ENCODE measurements at regions not wholly inside any gene's neighbourhood (a gene's known extent, or its start where the extent isn't known, plus 50 kb on each side); places are given as distances from the start of the nearest gene placed in this dataset.

DNA sequence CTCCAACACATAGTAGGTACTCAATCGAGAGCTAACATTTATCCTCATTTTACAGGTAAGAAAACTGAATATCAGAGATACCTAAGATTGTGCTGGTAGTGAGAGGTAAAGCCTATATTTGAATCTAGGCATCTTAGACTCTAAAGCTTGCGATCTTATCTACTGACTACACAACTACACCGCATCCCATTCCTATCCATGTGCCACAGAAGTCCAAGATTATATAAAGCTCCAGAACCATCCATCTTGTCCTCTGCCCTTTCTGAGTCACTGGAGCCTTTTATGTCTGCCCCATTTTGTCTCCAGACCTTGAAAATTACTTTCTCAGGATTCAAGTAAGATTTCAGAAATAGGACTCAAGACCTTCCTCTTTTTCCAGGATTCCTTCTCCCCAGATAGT lies 84.4 kb downstream of the OR5AK2 start:
- no peak overlapping the region for H2AK5ac ChIP-seq (ENCODE audit: low read depth, low read length)
- no peak overlapping the region for H3K4me2 ChIP-seq (ENCODE audit: insufficient read depth in 1 of 2, low read depth in 2 of 2, low read length in 2 of 2)
- POLR2A ChIA-PET (ENCODE audit: partially characterized antibody), result no interaction called here
- no peak overlapping the region for H3K9ac ChIP-seq (replicated peaks in 1 of 4; ENCODE audit: extremely low read depth in 1 of 4, low read depth in 3 of 4, low read length in 3 of 4)
- no peak overlapping the region for H2BK20ac ChIP-seq (ENCODE audit: low read length)
- no peak overlapping the region for H3K4ac ChIP-seq (replicated peaks; ENCODE audit: insufficient read length, low read depth, low read length)
- H3K4me3 ChIP-seq (ENCODE audit: extremely low read depth in 1 of 4, insufficient read depth in 2 of 4, low read depth in 3 of 4, low read length in 4 of 4), result no peak overlapping the region
- H3K79me2 ChIP-seq (ENCODE audit: control insufficient read depth in 1 of 2, insufficient read depth in 2 of 2, low read length in 2 of 2), result no peaks in the 10 kb centered on the region
- H4K20me1 ChIP-seq (replicated peaks in 1 of 2; ENCODE audit: control insufficient read depth in 1 of 2, insufficient read depth in 2 of 2, low read length in 2 of 2), result no peaks in the 10 kb centered on the region
- H3K27ac ChIP-seq (ENCODE audit: low read depth, low read length), result no peak overlapping the region
- H4K8ac ChIP-seq (ENCODE audit: extremely low read depth, insufficient read depth, low read length), result no peak overlapping the region
- no peak overlapping the region for H2BK12ac ChIP-seq (ENCODE audit: low read depth, low read length)
- no peak overlapping the region for H3K56ac ChIP-seq (replicated peaks; ENCODE audit: insufficient read length, low read depth, low read length)
- H2BK15ac ChIP-seq (ENCODE audit: low read length), result no peak overlapping the region
- TF ChIP-seq HDAC6 (IDR thresholded peaks at IDR 0.05; ENCODE audit: low read depth, low read length), result no peak
- TF ChIP-seq TEAD4 (IDR thresholded peaks at IDR 0.05; ENCODE audit: low read depth, low read length), result no peak
- TF ChIP-seq EP300 (IDR thresholded peaks at IDR 0.05; ENCODE audit: borderline replicate concordance in 1 of 2, low read depth in 2 of 2, low read length in 2 of 2), result no peak
- no peak for TF ChIP-seq CTBP2 (IDR thresholded peaks at IDR 0.05; ENCODE audit: borderline replicate concordance, insufficient read depth, insufficient read length, low read length)
- TF ChIP-seq, protein P1, sequence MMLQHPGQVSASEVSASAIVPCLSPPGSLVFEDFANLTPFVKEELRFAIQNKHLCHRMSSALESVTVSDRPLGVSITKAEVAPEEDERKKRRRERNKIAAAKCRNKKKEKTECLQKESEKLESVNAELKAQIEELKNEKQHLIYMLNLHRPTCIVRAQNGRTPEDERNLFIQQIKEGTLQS (IDR thresholded peaks at IDR 0.05; ENCODE audit: insufficient read depth, low read depth, low read length), result no peak
- no peak for TF ChIP-seq CBX5 (IDR thresholded peaks at IDR 0.05; ENCODE audit: low read depth, low read length)
- TF ChIP-seq CREB1 (IDR thresholded peaks at IDR 0.05), result no peak
- TF ChIP-seq EZH2 (IDR thresholded peaks at IDR 0.05; ENCODE audit: low read depth, low read length, severe bottlenecking), result no peak
- no peak for TF ChIP-seq BRCA1 (IDR thresholded peaks at IDR 0.05; ENCODE audit: low read depth, low read length)
- TF ChIP-seq, protein P2, sequence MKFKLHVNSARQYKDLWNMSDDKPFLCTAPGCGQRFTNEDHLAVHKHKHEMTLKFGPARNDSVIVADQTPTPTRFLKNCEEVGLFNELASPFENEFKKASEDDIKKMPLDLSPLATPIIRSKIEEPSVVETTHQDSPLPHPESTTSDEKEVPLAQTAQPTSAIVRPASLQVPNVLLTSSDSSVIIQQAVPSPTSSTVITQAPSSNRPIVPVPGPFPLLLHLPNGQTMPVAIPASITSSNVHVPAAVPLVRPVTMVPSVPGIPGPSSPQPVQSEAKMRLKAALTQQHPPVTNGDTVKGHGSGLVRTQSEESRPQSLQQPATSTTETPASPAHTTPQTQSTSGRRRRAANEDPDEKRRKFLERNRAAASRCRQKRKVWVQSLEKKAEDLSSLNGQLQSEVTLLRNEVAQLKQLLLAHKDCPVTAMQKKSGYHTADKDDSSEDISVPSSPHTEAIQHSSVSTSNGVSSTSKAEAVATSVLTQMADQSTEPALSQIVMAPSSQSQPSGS (IDR thresholded peaks at IDR 0.05; ENCODE audit: low read length), result no peak
- TF ChIP-seq MAFK (IDR thresholded peaks at IDR 0.05; ENCODE audit: low read depth, low read length), result no peak
- no peak for TF ChIP-seq SP4 (IDR thresholded peaks at IDR 0.05; ENCODE audit: low read length)
- no peak overlapping the region for H3K14ac ChIP-seq (ENCODE audit: insufficient read length)
- H3K36me3 ChIP-seq (ENCODE audit: control insufficient read depth in 2 of 4, insufficient read depth in 4 of 4, low read length in 3 of 4), result no peaks in the 10 kb centered on the region
- H4K91ac ChIP-seq (replicated peaks; ENCODE audit: insufficient read length, low read length), result no peak overlapping the region
- H3K79me1 ChIP-seq (ENCODE audit: low read depth, low read length), result no peaks in the 10 kb centered on the region
- no peak for DNase-seq (ENCODE audit: low read depth in 1 of 2, low spot score in 2 of 2)
- no peak overlapping the region for H4K5ac ChIP-seq (ENCODE audit: insufficient read length, low read depth, low read length)
- no peak overlapping the region for H2BK120ac ChIP-seq (replicated peaks; ENCODE audit: low read depth, low read length)
- H3K9me3 ChIP-seq (ENCODE audit: insufficient read depth in 2 of 2, low read depth in 1 of 2, low read length in 1 of 2), result no peaks in the 10 kb centered on the region; a peak in 1 of 4 replicates
- H3K23me2 ChIP-seq (ENCODE audit: low read depth, low read length), result no peaks in the 10 kb centered on the region
- CTCF ChIA-PET (ENCODE audit: partially characterized antibody), result interaction anchor here (0.7 to 1.7 kb wide), 2 partner anchors 16 to 71 kb away, joined by 3 read pairs; no protein-coding TSS in a partner anchor
- no peaks in the 10 kb centered on the region for H3K4me1 ChIP-seq (replicated peaks in 1 of 4; ENCODE audit: control insufficient read depth in 3 of 4, insufficient read depth in 4 of 4, low read length in 3 of 4)
- H2AFZ ChIP-seq (ENCODE audit: low read length), result no peak overlapping the region
- no peak overlapping the region for H3K18ac ChIP-seq (ENCODE audit: extremely low read depth, low read length)
- FAIRE-seq, result no peak
- H2BK5ac ChIP-seq (ENCODE audit: low read depth, low read length), result no peak overlapping the region
- WGBS, 2 experiments (ENCODE audit: extremely low coverage in 1 of 2, insufficient coverage in 1 of 2, insufficient read length in 1 of 2, insufficient replicate concordance in 2 of 2, low coverage in 1 of 2, low lambda C conversion rate in 2 of 2, missing lambda C conversion rate in 1 of 2), result 86% methylated on average over 3 of the region's 3 CpGs; no CpG with 5 or more reads in 1 of the 2 experiments
- no peaks in the 10 kb centered on the region for H3K27me3 ChIP-seq (replicated peaks in 1 of 4; ENCODE audit: control insufficient read depth in 3 of 4, extremely low read depth in 1 of 4, insufficient read depth in 3 of 4, low read length in 3 of 4)
- no peak overlapping the region for H3K23ac ChIP-seq (ENCODE audit: insufficient read length)
